Activated CD8-positive, alpha-beta memory T cell treated with anti-CD3 and anti-CD28 coated beads for 1 hour (primary cell): ENCODE measurements at regions not wholly inside any gene's neighbourhood (a gene's known extent, or its start where the extent isn't known, plus 50 kb on each side); places are given as distances from the start of the nearest gene placed in this dataset.
"Not testable (repeated sequence)": the region's sequence is repeated elsewhere in the genome, so short reads cannot be mapped to it uniquely, and the experiment has no call there.

ENCODE experiments used
- DNase-seq, 2 donors: peaks; one replicate each; pipeline ENCODE4 v3.0.0-alpha.2; 2020; ENCODE audit warnings: low read depth in 1 of 2; ENCODE audit errors: extremely low read depth in 1 of 2

DNA sequence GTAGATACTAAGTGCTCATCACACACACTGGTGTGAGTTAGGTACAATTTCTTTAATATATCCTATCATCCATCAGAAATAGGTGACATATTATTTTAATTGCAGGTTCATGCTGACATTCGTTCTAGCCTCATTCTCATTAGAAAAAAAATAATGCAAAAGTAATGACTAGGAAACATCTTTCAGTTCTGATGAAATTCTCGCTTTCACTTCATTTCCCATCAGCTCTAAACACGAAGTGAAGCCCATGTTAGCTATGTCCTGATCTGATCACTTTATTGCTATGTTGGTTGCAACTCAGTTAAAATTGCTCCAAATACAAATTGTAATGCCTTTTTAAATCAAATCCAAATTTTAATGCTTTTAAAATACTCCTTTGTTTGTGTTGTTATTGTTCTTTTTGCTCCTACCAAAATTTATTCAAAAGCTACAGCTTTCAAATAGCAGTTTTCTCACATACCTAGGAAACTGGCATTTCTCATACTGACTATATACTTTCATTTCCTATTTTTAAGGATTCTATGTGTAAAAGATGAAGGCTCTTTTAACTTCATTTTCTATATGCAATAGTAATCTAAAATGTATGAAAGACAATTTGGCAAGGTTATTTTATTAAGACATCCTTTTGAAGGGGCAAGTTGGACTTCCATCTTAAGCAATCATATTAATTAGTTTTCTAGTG is 1237.8 kb upstream of the ACO1 start:
- DNase-seq: no peak

DNA sequence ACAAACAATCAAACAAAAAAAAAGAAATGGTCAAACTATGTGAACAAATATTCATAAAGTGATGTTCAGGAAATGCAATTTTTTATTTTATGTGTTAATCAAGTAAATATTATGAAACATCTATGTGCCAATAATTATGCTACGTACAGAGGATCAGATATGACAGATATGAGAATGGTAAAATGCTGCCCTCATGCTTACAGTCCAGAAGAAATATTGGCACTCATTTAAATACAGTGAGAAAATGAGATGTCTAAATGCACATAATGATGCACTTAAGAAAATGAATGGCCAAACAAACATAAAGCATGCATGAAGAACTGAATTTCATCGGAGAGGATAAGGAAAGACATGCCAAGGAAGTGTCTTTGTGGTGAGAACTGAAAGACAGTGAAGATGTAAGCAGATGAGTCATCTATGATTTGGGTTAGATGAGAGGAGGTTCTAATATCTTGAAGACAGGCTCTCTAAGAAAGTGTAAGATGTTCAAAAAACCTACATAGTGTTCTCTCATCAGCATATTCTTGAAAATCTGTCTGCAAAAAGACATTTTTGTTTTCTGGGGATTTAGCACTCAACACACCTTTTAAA is 1231.1 kb upstream of the ACO1 start:
- DNase-seq: no peak

DNA sequence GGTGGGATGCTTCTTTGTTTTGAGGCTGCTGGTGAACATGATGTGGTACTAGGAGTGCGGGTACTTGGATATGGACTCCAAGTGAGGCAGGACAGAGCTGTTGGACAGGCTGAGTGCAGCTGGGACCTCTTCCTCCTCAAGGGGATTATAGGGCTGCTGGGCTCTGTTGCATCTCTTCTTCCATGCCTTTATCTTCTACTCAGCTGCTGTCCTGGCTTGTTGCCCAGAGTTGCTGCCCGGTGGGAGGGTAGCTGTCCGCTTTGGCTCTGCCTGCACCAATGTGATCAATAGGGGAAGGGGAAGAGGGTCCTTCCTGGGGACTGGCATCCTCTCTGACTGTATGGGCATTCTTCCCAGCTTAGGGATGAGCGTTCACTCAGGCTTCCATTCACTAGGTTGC is 1217.9 kb upstream of the ACO1 start:
- DNase-seq: no peak

DNA sequence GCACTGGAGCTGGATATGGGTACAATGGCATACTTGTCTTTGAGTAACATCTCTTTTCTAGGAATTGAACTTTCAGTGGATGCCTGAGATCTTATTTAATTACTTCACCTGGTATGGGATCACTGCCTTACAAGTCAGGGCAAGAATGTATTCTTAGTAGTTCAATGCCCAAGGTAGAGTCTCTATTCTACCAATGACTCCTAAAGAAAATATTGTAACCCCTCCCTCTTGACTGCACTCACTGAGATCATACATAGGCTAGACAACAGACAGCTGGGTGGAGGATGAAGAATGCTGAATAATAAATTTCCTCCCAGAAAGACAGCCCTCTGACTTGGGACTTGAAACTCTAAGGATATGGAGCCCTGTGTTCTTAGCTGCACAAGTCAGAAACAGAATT is 1216.3 kb upstream of the ACO1 start:
- DNase-seq: no peak

DNA sequence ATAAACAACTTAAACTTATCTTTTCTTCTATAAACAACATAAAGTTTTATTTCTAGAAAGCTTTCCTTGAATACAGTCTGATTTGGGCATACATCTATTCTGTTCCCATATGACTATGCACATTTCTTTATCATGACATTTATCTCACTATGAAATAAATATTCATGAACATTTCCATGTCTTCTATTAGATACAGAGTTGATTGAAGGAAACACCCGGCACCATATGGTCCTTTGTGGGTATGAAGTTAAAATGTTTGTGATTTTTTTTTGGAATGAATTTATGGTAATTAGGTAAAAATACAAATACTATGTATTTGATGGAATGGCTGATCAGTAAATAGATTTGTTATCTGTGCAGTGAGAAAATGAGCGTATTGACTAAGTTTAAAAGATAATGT is 1209.8 kb upstream of the ACO1 start:
- no peak for DNase-seq

DNA sequence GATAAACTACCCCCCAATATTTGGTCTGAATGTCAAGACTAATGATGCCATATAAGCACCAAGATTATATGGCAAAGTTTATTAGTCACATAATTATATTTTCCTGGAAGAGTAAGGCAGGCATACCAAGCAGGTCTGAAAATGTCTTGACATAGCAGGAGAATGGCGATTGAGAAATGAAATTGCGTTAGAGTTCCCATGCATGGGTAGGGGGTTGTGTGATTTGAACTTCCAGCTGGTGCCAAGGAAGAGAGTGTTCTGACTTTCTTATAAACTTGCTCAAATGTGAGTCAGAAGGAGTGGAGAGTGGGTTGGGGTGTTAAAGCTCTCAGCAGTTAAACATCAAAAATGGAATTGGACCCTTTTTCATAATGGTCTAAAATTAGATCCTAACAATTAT is 1200.6 kb upstream of the ACO1 start:
- DNase-seq: no peak

DNA sequence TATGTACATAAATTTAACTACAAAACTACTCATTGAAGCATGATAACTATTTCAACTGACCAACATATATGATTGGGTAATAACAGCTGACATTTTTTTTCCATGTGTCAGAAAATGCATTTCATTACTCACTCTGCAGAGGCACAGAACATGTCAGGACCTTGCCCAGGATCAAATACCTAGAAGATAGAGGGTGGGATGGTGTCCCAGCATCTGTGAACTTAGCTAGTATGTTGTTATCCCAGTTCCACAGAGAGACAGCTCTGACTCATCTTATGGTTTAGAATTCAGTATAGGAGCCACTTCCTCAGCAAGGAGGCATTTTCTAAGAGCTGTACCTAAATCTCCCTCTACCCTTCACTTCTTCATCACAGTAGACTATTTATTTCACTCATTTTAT is 1198.6 kb upstream of the ACO1 start:
- DNase-seq: no peak

DNA sequence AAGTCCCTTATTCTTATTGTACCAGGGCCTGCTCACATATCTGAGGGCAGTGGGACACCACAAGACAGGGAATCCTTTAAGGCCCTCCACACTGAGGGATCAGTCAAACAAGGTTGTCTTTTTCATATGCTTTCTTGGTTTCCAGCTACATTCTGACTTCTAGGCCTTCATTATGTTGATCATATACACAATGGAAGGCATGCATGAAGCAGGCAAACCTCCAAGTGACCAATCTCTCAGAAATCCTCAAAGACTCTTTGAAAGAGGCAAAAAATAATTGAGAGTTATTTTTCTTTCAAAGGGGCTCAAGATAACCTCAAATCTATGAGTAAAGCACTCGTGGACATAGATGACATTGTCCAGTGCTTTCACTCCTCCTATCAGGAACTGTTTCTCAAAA is 1195.9 kb upstream of the ACO1 start:
- DNase-seq: no peak

DNA sequence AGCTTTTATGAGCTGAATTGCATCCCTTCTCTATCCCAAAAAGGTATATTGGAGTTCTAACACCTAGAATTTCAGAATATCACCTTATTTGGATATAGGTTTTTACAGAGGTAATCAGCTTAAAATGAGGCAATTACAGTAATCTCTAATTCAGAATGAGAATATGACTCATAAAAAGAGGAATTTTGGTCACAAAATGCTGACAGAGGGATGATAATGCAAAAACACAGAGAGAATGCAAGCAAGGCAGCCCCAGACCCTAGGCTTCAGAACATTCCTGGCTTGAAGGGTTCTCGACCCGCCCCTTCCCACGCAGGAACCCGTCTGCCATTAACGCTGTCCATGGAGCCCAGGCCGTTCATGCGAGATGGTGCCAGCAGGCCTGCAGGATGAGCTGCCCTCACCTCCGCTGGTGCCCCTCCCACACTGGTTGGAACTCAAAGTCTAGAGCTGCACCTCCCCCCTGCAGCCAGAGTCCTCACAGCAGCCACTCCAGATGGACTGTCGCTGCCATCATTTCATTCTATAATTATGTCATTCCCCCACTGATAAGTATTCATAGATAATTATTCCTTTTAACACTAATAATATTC is 1173.4 kb upstream of the ACO1 start:
- DNase-seq: no peak

DNA sequence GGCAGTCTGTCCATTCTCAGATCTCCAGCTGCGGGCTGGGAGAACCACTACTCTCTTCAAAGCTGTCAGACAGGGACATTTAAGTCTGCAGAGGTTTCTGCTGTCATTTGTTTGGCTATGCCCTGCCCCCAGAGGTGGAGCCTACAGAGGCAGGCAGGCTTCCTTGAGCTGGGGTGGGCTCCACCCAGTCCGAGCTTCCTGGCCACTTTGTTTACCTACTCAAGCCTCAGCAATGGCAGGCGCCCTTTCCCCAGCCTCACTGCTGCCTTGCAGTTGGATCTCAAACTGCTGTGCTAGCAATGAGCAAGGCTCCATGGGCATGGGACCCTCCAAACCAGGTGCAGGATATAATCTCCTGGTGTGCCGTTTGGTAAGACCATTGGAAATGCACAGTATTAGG is 1154.5 kb upstream of the ACO1 start:
- not testable (repeated sequence) for DNase-seq

DNA sequence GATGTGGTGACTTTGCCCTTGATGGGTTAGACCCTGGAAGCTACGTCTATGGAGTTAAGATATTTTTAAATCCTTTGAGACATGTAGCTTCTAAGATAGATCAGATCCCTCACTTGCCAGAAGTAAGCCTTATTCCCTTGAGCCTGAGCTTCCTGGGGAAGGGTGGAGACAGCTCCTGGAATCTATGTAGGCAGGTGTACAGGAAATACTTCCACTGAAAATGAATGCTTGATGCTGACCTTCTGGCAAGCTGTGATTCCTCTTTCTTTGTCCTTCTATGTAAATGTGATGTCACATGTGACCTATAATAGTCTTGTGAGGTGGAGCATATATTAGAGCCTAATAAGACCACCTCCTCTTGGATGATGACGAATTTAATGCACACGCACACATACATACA is 1152.0 kb upstream of the ACO1 start:
- no peak for DNase-seq

DNA sequence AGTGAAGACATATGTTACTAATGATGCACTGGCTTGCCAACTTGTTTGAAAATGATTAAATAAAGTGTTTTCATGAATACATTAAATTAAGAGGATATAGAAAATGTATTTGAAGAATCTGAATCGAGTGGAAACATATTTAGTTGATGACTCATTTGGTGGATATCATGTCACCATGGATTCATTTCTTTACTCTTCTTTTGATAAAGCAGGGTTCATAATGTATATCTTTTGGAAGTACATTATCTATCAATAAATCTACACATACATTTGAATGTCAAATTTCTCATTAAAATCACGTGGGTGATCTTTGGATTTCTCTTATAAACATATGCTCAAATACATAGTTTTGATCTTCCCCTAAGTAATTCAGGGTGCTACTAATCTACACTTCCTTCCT is 1148.1 kb upstream of the ACO1 start:
- no peak for DNase-seq

DNA sequence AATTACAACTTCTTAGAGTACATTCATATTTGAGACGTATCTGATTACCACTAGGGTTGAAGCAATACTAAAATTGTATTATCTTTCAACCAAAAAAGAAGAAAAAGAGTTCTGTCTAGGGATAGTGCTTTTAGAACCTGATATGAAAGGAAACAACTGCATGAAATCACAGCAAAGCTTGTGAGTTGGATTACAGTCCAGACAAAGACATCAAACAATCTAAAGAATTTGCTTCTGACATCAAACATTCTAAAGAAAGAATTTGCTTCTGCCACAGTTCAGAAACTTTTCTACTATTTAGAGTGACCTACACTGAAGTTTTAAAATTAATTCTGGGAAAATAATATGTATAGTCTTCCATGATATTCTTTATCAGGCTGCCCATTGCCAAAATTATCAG is 1141.1 kb upstream of the ACO1 start:
- no peak for DNase-seq

DNA sequence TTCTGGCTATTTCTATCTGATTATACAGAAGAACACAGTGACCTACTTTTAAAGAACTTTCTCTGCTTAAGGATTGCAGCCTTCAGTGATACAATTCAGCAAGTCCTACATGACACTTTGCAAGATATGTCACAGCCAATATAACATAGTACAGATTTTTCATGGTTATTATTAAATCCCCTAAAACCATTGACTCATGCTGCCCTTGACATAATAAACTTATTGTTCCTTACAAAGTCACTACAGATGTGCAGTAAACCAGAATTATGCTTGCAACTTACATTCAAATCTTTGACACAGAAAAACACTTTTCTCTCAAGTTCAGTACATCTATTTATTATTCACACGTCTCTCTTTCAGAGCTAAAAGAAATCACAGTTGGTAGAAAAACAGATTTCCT is 1136.3 kb upstream of the ACO1 start:
- no peak for DNase-seq

DNA sequence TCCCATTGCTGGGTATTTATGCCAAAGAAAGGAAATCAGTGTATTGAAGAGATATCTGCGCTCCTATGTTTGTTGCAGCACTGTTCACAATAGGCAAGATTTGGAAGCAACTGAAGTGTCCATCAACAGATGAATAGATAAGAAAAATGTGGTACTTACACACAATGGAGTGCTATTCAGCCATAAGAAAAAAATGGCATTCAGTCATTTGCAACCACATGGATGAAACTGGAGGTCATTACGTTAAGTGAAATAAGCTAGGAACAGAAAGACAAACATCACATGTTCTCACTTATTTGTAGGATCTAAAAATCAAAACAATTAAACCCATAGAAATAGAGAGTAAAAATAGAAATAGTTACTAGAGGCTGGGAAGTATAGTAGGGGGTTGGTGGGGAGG is 1133.1 kb upstream of the ACO1 start:
- DNase-seq: no peak

DNA sequence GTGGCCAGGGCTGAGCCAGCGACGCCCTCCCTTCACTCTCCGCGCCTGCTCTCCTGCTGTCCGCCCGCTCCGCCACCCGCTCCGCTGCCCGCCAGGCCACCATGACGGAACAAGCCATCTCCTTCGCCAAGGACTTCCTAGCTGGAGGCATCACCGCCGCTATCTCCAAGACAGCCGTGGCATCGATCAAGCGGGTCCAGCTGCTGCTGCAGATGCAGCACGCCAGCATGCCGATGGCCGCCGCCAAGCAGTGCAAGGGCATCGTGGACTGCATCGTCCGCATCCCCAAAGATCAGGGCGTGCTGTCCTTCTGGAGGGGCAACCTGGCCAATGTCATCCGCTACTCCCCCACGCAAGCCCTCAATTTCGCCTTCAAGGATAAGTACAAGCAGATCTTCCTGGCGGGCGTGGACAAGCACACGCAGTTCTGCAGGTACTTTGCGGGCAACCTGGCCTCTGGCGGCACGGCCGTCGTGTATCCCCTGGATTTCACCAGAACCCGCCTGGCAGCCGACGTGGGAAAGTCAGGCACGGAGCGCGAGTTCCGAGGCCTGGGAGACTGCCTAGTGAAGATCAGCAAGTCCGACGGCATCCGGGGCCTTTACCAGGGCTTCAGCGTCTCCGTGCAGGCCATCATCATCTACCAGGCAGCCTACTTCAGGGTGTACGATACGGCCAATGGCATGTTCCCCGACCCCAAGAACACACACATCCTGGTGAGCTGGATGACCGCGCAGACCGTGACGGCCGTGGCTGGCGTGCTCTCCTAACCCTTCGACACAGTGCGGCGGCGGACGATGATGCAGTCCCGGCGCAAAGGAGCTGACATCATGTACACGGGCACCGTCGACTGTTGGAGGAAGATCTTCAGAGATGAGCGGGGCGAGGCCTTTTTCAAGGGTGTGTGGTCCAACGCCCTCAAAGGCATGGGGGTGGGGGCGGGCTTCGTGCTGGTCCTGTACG is 1130.4 kb upstream of the ACO1 start:
- no peak for DNase-seq

DNA sequence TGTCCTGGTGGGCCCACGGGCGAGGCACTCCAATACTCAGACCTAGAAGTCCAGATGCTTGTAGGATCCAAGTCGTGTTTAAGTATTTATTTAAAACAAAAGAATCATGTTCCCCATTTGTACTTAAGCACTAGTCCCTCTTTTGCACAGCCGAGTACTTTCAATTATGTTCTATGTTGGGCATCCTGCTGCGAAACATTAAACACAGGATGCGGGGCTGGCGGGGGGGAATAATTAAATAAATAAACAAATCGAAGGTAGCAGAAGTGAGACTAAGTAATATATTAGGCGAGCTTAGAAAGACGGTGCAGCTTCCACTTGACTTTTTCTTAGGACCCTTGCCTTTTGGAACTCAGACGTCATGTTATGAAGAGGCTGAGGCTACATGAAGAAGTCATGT is 1129.2 kb upstream of the ACO1 start:
- no peak for DNase-seq

DNA sequence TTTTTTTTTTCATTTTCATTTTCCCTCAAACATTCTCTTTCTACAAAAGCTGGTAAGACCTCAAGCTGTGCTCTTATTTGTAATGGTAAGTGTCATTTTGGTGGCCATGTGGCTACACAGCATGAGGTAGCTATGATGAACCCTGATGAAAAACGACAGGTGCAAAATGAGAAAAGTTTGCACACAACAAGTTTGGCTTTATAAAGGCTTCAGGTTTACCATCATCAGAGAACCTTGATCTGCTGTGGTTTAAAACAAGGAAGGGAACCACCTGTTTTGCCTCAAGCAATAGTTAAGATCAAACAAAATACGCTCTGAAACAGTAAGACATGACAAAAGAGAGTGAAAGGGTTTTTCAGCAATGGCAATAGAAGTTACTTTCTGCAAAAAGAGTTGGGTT is 1124.6 kb upstream of the ACO1 start:
- no peak for DNase-seq

DNA sequence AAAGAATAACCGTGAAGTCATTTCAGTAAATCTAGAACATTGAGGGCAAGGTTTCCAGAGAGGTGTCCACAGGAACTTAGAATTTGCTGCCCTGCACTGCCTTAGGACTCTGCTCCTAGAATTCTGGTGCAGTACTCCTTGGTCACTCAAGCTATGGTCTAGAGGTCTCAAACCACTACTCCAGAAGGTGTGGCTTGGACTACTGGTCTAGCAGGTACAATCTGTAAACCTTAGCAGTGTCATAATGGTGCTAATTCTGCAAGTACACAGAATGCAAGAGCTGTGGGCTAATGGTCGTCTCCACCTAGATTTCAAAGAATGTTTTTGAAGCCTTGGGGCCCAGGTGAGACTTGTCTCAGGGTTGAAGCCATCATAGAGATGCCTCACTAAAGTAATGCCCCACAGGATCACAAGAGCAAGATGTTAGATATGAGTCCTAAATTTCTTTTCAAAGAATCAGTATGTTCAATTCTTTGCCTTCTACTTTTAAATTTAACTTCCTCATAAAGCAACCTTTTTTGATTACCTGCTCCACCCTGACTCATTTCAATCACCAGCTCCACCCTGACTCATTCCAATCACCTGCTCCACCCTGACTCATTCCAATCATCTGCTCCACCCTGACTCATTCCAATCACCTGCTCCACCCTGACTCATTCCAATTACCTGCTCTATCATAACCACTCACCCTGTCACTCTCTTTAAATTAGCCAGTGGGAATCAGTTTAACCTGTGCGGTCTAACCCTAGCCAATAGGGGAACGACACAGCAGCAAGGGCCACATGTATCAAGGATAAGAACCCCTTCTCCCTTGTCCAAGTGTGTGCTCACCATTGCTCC is 1111.8 kb upstream of the ACO1 start:
- DNase-seq: no peak

DNA sequence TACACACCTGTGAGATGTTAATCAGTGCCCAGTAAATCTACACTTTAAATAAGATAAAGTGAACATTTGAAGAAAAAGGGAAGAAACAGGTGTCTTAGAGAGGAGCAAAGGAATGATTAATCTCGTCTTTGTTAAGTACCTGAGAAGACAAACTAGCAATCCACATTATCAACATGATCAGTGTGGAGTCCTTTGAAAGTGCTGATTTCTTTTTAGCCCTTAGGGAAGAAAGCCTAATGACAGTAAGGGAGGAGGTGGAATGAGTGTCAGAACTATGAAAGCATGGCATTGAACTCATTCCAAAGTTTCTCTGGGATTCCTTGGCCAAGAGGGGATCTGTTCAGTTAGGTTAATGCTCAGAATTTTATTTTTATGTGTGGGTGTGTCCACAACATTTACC is 1109.0 kb upstream of the ACO1 start:
- DNase-seq: no peak

DNA sequence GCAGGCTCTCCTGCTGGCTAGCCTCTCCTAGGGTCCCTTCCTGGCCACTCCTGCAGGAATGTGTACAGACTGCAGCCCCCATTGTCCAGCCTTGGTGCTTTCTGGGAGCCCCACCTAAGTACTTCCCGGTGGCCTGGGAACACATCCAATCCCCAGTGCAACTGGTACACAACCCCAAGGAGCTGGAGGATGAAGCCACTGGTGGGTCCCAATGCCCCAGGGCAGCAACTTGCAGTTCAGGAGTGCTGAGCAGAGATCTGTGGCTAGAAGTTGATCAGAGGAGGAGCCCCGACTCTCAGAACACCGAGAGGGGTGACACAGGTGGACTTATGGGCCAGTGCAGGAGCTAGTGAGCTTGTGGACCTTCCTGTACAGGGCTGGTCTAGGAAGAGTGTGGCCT is 1093.7 kb upstream of the ACO1 start:
- no peak for DNase-seq
